Astrocyte (in vitro differentiated cells and primary cell): ENCODE measurements at regions not wholly inside any gene's neighbourhood (a gene's known extent, or its start where the extent isn't known, plus 50 kb on each side); places are given as distances from the start of the nearest gene placed in this dataset.

Experiments used
- EZH2 ChIP-seq: IDR thresholded peaks from 2 replicates; pipeline ENCODE4 v1.6.1; 2012; ENCODE audit warnings: mild to moderate bottlenecking, low read length, inconsistent platforms; ENCODE audit not compliant: insufficient read depth
- TF ChIP-seq, protein P1 (sequence below): IDR thresholded peaks from 2 replicates; pipeline ENCODE4 v1.5.1; 2011; ENCODE audit warnings: low read depth, mild to moderate bottlenecking, inconsistent platforms, low read length, moderate library complexity; ENCODE audit not compliant: insufficient read depth

DNA sequence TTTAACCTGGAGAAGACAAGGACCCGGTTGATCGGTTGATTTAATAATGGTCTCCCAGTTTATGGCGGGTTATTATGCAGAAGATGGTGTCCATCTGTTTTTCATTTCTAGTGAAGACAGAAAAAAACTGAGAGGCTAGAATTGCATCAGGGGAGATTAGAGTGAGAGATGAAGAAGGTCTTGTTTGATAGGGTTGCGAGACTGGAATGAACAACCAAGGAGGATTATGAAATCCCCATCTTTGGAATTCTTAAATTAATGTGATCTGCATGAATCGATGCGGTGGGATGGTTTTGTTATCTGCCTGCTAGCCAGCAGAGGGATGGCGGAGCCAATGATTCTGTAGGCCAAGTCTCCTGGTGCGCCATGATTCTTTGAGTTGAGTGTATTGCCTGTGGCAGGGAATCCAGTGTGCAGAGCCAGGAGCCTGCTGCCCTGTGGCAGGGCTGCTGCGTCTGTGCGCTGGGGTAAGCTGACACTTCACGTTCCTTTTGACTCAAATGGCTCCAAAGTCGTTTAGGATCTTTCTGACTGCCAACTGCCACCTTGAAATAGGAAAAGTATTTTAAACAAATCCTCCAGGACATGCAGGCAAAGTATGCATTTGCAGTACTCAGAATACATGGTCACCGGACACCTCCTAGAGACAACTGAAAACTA, 200.1 kb downstream of the CLIC5 start:
- TF ChIP-seq, protein P1, sequence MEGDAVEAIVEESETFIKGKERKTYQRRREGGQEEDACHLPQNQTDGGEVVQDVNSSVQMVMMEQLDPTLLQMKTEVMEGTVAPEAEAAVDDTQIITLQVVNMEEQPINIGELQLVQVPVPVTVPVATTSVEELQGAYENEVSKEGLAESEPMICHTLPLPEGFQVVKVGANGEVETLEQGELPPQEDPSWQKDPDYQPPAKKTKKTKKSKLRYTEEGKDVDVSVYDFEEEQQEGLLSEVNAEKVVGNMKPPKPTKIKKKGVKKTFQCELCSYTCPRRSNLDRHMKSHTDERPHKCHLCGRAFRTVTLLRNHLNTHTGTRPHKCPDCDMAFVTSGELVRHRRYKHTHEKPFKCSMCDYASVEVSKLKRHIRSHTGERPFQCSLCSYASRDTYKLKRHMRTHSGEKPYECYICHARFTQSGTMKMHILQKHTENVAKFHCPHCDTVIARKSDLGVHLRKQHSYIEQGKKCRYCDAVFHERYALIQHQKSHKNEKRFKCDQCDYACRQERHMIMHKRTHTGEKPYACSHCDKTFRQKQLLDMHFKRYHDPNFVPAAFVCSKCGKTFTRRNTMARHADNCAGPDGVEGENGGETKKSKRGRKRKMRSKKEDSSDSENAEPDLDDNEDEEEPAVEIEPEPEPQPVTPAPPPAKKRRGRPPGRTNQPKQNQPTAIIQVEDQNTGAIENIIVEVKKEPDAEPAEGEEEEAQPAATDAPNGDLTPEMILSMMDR, result no peak
- no peak for TF ChIP-seq EZH2
